Muscle of leg (tissue), 3 donors: ENCODE measurements at regions not wholly inside any gene's neighbourhood (a gene's known extent, or its start where the extent isn't known, plus 50 kb on each side); places are given as distances from the start of the nearest gene placed in this dataset.

Experiments used
- DNase-seq: peaks from one replicate; pipeline ENCODE4 v3.0.0; 2013
- H3K27ac ChIP-seq: one replicate; pipeline ENCODE4 v1.5.1; 2013; ENCODE audit warnings: mild to moderate bottlenecking, low read length, control low read depth
- H3K27me3 ChIP-seq: one replicate; pipeline ENCODE4 v1.6.1; 2013; ENCODE audit warnings: low read length; ENCODE audit not compliant: control insufficient read depth, insufficient read depth
- H3K36me3 ChIP-seq: one replicate; pipeline ENCODE4 v1.6.1; 2013; ENCODE audit warnings: low read length; ENCODE audit not compliant: control insufficient read depth, insufficient read depth
- H3K4me1 ChIP-seq: one replicate; pipeline ENCODE4 v1.6.1; 2013; ENCODE audit warnings: low read length; ENCODE audit not compliant: control insufficient read depth, insufficient read depth
- H3K4me3 ChIP-seq: one replicate; pipeline ENCODE4 v1.5.1; 2013; ENCODE audit warnings: low read length, control low read depth
- H3K9me3 ChIP-seq: replicated peaks from 2 replicates; pipeline ENCODE4 v1.6.1; 2013; ENCODE audit warnings: low read depth, low read length; ENCODE audit not compliant: control insufficient read depth
- WGBS: methylation state at CpG from one replicate; pipeline ENCODE4 v1.1.5; 2013; ENCODE audit warnings: missing lambda C conversion rate; ENCODE audit not compliant: insufficient coverage; 5-methylcytosine and 5-hydroxymethylcytosine counted together

DNA sequence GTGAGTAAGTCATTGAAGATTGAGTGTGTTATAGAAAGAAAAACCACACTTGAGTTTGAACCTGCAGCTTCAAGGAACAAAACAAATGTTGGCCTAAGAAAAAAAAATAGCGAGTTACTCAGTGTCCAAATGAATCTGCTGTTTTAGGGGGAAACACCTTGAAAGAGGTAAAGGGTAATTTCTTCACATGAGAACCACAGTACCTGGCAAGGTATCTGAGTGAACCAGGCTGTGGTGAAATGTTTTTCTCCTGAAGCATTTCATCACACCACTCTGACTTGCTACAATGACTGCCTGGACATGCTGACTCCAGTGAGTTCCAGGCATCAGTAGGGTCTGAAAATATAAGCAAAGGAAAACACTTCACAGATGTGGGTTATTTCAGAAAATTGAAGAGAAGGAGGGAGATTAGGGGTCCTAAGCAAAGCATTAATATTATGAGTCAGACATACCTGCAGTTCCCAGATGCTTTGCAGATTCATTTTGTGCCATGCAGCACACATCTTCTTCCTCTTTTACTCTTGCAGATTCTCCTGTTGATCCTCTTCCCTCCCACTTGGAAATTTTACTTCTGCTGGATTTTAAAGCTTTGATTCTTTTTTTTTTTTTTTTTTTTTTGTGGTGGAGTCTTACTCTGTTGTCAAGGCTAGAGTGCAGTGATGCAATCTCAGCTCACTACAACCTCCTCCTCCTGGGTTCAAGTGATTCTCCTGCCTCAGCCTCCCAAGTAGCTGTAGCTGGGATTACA, 206.2 kb upstream of the SGK1 start:
- H3K9me3 ChIP-seq: no peaks in the 10 kb centered on the region
- no peaks in the 10 kb centered on the region for H3K36me3 ChIP-seq
- H3K27ac ChIP-seq: no peak overlapping the region
- no peaks in the 10 kb centered on the region for H3K27me3 ChIP-seq
- no CpG with 5 or more reads among the region's 1 CpG for WGBS
- H3K4me3 ChIP-seq: no peak overlapping the region
- no peak for DNase-seq
- H3K4me1 ChIP-seq: peaks cover 7% of the 10 kb centered on the region

- peaks cover 9% of the 10 kb centered on the region for H3K4me1 ChIP-seq
- no peaks in the 10 kb centered on the region for H3K36me3 ChIP-seq
- H3K4me3 ChIP-seq: no peak overlapping the region
- H3K27me3 ChIP-seq: no peaks in the 10 kb centered on the region
- H3K9me3 ChIP-seq: no peaks in the 10 kb centered on the region
- no peak for DNase-seq
- WGBS: no CpG with 5 or more reads among the region's 1 CpG
- no peak overlapping the region for H3K27ac ChIP-seq
Observed at GRCh38 chr6:134523051-134523450, 205.1 kb upstream of the SGK1 start.

DNA sequence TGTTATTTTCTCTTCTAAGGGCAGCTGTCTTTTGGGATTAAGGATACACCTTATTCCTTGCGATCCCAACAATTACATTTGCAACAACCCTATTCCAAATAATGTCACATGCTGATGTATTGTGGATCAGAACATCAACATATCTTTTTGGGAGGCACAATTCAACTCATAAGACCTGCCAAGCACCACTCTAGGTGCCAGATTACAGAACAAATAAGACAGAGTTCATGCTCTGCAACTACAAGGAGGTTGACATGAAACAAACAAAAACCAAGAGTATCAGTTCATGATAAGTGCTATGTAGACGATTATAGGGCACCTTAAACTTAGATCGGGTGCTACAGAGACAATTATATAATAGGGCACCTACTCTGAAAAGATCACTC, 203.2 kb upstream of the SGK1 start:
- Histone ChIP-seq H3K36me3 (no peaks in the 10 kb centered on the region), H3K4me3 (no peak overlapping the region), H3K4me1 (peaks cover 19% of the 10 kb centered on the region), H3K27ac (no peak overlapping the region), H3K27me3 (no peaks in the 10 kb centered on the region), H3K9me3 (no peaks in the 10 kb centered on the region)
- no peak for DNase-seq
- no CpG with 5 or more reads among the region's 3 CpGs for WGBS

DNA sequence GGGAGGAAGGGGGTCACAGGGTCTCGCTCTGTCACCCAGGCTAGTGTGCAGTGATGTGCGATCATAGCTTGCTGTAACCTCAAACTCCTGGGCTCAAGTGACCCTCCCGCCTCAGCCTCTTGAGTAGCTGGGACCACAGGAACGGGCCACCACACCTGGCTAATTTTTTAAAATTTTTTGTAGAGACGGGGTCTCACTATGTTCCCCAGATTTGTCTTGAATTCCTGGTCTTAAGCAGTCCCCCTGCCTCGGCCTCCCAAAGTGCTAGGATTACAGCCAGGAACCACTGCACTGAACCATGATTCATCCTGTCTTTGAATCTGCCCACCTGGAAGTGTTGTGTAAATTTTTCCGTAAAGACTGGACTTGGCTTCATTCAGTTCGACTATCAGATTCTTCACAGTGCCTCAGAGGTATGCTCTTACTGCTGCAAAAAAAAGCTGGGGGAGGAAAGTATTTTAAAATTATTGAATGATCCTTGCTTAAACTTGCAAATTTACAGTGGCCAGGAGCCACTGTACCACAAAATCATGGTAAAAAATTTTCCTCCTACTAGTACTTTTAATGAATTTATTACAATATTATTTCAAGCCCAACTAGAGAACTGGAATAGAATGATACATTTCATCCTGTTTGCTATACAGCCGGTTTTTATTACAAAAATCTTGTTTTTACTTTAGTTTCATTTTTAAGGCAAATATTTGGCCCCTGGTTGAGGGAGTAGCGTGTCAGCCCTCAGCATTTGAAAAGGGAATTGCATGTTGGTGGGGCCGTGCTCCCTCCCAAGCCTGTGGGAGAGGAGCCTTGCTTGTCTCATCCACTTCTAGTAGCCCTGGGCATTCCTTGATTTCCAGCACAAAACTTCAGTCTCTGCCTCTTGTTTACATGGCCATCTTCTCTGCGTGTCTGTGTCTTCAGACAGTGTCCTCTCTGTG, 202.5 kb upstream of the SGK1 start:
- DNase-seq: peak; percentile 85
- no peaks in the 10 kb centered on the region for H3K27me3 ChIP-seq
- peaks cover 19% of the 10 kb centered on the region for H3K4me1 ChIP-seq
- no peaks in the 10 kb centered on the region for H3K9me3 ChIP-seq
- peak overlapping the region; percentile 56 for H3K27ac ChIP-seq
- 76% methylated on average over 5 of the region's 12 CpGs for WGBS
- H3K36me3 ChIP-seq: no peaks in the 10 kb centered on the region
- H3K4me3 ChIP-seq: no peak overlapping the region

- H3K36me3 ChIP-seq: no peaks in the 10 kb centered on the region
- 50% methylated on average over 2 of the region's 4 CpGs for WGBS
- peaks cover 19% of the 10 kb centered on the region for H3K4me1 ChIP-seq
Observed at GRCh38 chr6:134519465-134519864, 201.6 kb upstream of the SGK1 start.

DNA sequence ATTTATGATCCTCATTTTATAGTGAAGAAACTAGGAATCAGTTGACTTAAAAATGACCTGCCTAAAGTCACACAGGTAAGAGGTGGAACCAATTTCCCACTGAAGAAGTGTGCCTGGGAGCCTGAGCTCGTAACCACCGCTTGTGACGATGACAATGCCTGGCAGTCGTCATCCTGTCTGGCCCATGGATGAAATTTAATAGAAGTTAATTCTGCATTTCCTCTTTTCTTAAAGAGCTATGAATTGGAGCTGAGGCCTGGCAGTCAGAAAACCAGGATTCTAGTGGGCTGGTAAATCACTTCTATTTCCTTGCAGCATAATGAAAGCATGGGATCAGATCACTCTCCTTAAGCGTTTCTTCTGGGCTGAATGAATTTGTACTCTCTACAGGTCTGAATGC, 200.0 kb upstream of the SGK1 start:
- Histone ChIP-seq H3K27me3 (no peaks in the 10 kb centered on the region), H3K36me3 (no peaks in the 10 kb centered on the region), H3K4me3 (no peak overlapping the region), H3K4me1 (peaks cover 19% of the 10 kb centered on the region), H3K9me3 (no peaks in the 10 kb centered on the region), H3K27ac (peak overlapping the region; percentile 71)
- peak; percentile 65 for DNase-seq
- 67% methylated on average over 3 of the region's 5 CpGs for WGBS

More at GRCh38 chr6:134519465-134519864, 201.6 kb upstream of the SGK1 start:
- peak; percentile 78 for DNase-seq
- H3K27ac ChIP-seq: peak overlapping the region; percentile 47
- H3K9me3 ChIP-seq: no peaks in the 10 kb centered on the region
- no peaks in the 10 kb centered on the region for H3K27me3 ChIP-seq
- no peak overlapping the region for H3K4me3 ChIP-seq

GRCh38 chr6:134517145-134517658, 199.3 kb upstream of the SGK1 start:
- no peak overlapping the region for H3K4me3 ChIP-seq
- H3K9me3 ChIP-seq: no peaks in the 10 kb centered on the region
- WGBS: 10% methylated on average over 8 of the region's 9 CpGs
- no peaks in the 10 kb centered on the region for H3K27me3 ChIP-seq
- no peaks in the 10 kb centered on the region for H3K36me3 ChIP-seq
- H3K27ac ChIP-seq: peak overlapping the region; percentile 71
- peak; percentile 88 for DNase-seq
- H3K4me1 ChIP-seq: peaks cover 19% of the 10 kb centered on the region

GRCh38 chr6:134516582-134516981, 198.7 kb upstream of the SGK1 start:
- WGBS: 100% methylated on average over 1 of the region's 3 CpGs
- H3K4me1 ChIP-seq: peaks cover 19% of the 10 kb centered on the region

GRCh38 chr6:134515986-134516385, 198.1 kb upstream of the SGK1 start:
- Histone ChIP-seq H3K27me3 (no peaks in the 10 kb centered on the region), H3K36me3 (no peaks in the 10 kb centered on the region), H3K4me3 (no peak overlapping the region), H3K27ac (no peak overlapping the region), H3K4me1 (peaks cover 19% of the 10 kb centered on the region), H3K9me3 (no peaks in the 10 kb centered on the region)
- DNase-seq: peak; percentile 58
- no CpG with 5 or more reads among the region's 2 CpGs for WGBS

More at GRCh38 chr6:134516582-134516981, 198.7 kb upstream of the SGK1 start:
- H3K9me3 ChIP-seq: no peaks in the 10 kb centered on the region
- DNase-seq: no peak
- no peaks in the 10 kb centered on the region for H3K36me3 ChIP-seq
- no peak overlapping the region for H3K4me3 ChIP-seq
- peak overlapping the region; percentile 71 for H3K27ac ChIP-seq
- no peaks in the 10 kb centered on the region for H3K27me3 ChIP-seq

DNA sequence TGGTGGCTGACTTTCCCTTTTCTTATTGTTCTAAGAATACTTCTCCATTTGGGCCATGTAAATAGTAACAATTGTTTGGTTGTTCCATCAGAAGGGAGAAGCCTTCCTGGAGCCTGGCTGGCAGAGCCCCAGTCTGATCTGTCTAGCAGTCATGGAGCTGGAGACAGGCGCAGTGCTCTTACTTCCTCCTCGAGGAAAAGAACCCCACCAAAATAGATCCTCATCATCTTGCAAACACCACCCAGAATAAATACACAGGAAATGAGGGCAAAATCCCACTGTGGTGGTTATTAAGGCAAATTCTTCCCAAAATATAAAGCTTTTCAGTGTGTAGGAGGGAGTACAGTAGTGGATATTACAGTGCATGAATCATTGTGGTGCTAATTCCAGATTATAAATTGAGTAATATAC, 195.1 kb upstream of the SGK1 start:
- DNase-seq: peak; percentile 66
- Histone ChIP-seq H3K27ac (no peak overlapping the region), H3K9me3 (no peaks in the 10 kb centered on the region), H3K36me3 (no peaks in the 10 kb centered on the region), H3K4me3 (no peak overlapping the region), H3K4me1 (peaks cover 10% of the 10 kb centered on the region), H3K27me3 (no peaks in the 10 kb centered on the region)
- WGBS: no CpG with 5 or more reads among the region's 2 CpGs
